ENCODE measurements at regions not wholly inside any gene's neighbourhood (a gene's known extent, or its start where the extent isn't known, plus 50 kb on each side); places are given as distances from the start of the nearest gene placed in this dataset.
"Not testable (repeated sequence)": the region's sequence is repeated elsewhere in the genome, so short reads cannot be mapped to it uniquely, and the experiment has no call there.

DNA sequence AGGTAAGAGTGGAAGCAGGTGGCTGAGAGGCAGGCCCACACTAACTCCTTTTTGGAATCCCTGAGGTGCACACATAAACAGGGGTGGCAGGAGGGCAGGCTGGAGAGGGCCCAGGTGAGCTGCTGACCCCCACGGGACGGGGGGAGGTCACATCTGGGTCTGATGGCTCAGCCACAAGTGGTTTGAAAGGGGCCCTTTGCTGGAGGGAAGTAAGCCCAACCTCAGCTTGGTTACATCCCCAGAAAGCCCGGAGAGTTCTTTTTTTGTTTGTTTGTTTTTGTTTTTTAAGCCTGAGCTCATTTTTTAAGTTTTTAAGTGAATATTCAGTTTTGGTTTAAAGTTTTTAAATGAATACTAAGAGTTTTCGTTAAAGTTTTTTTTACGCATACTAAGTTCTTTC, 72.8 kb upstream of the CUX1 start:
- no peak overlapping the region for H3K4me3 ChIP-seq (ENCODE audit: low read length)

DNA sequence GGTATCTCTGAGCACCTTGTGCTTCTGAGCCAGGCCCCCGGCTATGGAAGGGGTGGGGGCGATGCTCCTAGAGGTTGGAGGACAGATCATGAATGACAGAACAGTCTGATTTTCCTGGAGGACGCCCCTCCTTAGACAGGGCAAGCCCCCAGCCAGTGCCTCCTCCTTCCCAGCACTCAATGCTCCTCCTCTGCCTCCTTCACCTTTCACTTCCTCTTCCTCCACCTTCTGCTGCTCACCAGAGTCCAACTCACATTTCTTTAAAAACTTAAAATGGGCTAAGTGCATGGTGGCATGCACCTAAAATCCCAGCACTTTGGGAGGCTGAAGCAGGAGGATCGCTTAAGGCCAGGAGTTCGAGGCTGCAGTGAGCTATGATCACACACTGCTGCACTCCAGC, 71.1 kb upstream of the CUX1 start:
- TF ChIP-seq ZNF274 (IDR thresholded peaks at IDR 0.05; ENCODE audit: low read depth, low read length): no peak
- no peak overlapping the region; the same call in 1 of the 2 replicates for H3K4me3 ChIP-seq (ENCODE audit: low read length)

More for the DNA sequence above, 72.8 kb upstream of the CUX1 start:
- no peak for TF ChIP-seq ZNF274 (IDR thresholded peaks at IDR 0.05; ENCODE audit: low read depth, low read length)

DNA sequence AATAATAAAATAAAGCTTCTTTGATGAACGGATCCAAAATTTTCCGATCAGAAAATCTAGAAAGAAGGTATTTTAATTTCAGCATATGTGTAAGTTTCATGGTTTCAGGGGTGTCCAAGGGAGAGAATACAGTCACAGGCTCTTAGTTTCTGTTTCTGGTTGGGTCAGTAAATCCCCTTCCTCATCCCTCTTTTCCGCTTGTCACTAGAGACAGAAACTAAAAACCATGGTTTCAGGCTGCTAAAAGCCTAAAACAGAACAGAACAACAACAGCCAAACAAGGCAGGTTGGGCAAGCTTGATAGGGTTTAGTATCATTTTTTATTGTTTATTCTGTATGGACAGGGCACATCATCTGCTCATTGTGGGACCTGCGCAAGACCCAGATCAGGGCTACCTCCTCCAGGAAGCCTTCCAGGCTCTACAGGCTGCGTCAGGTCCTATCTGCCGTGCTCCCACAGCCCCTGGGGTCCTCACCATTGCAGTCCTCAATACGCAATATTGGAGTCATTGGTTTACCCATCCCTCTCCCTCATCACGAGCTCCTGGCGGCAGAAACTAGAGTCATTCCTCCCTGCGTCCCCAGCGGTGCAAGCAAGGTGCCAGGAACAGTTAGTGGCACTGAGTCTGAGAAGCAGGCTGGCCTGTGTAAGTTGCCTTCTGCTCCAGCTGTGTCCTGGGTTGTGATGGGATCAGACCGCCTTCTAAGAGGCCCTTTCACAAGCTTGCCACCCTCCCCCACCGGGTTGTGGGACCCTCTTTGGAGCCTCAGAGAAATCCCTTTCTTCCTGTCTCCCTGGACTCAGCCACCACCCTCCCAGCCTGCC, 70.2 kb upstream of the CUX1 start:
- no peak overlapping the region for H3K4me3 ChIP-seq (ENCODE audit: low read length)
- TF ChIP-seq ZNF274 (IDR thresholded peaks at IDR 0.05; ENCODE audit: low read depth, low read length): no peak

DNA sequence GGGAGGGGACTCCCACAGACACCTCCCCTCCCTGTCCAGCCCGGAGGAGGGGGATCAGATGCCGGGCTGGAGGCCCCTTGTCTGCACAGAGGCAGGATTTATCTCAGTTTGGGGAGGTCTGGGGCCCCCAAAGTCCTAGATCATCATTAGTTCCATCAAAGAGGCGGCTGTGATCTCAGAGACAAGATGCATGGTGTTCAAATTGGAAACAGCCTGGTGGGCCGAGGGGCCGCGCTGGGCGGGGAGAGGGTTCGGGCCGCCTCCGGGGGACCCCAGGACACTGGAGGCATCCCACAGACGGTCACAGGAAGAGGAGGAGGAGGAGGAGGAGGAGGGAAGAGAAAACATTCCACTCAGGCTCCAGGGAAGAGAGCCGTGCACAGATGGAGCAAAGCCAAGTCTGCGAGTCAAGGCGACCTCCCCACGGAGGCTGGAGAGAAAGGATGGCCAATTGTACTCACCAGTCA, 69.5 kb upstream of the CUX1 start:
- TF ChIP-seq ZNF274 (IDR thresholded peaks at IDR 0.05; ENCODE audit: low read depth, low read length): no peak

DNA sequence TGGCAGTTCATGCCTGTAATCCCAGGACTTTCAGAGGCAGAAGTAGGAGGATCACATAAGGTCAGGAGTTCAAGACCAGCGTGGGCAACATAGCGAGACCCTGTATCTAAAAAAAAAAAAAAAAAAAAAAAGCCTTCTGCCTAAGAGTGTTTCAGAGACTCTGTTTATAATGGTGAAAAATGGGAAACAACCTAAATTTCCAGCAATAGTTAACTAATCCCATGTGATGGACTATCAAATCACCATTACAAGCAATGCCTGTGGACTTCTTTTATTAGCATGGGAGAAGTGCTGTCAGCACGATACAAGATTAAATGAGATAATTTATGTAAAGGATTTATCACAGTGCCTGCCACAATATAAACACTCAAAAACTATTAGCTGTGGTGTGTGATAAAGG, 67.5 kb upstream of the CUX1 start:
- no peak overlapping the region for H3K4me3 ChIP-seq (ENCODE audit: low read length)
- no peak for TF ChIP-seq ZNF274 (IDR thresholded peaks at IDR 0.05; ENCODE audit: low read depth, low read length)

More for the DNA sequence above, 69.5 kb upstream of the CUX1 start:
- no peak overlapping the region for H3K4me3 ChIP-seq (ENCODE audit: low read length)

DNA sequence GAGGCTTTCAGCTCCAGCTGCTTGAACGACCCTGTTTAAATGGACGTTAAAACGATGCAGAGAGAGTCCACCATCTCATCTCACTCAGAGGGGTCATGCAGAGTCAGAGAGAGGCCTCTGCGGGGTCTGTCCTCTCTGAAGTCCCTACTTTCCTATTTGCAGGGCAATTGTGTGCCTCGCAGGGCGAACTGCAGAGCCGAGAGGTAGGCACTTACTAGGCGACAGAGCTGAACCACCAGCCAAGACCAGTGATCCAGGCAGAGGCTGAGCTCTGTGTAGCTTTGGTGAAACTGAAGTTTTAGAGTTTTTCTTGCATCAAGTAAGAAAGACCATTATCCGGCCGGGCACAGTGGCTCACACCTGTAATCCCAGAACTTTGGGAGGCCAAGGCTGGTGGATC, 64.1 kb upstream of the CUX1 start:
- no peak overlapping the region for H3K4me3 ChIP-seq (ENCODE audit: low read length)
- no peak for TF ChIP-seq ZNF274 (IDR thresholded peaks at IDR 0.05; ENCODE audit: low read depth, low read length)

DNA sequence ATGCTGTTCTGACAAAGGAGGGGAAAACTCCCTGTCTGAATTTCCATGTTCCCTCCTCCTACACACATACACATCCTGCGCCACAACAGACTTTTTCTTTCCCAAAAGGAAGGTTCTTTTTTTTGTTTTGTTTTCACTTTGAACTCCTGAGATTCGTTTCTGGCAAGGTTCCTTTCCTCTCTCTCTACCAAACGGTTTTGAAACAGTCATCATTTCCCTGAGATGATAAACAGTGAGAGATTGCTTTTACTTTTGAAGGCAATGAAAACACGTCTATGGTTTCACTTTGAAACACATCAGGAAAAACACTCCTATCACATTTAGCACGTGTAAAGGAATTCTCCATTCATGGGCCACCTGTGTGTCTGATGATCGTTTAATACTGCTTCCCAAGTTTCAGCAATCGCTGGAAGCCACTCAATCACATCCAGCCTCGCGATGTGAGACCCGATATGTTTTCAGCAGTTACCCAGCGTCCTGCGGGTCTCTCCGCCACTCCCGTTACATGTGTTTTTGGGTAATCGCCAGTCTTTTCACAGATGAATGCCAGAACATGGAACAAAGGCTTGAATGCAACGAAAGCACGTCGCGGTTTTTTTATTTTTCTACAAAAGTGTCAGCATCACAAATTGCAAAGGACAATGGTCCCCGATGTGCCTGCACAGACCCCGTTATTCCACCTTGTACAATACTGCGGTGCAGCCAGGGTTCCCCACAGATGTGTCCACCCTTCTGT, 62.8 kb upstream of the CUX1 start:
- peak overlapping the region; percentile 52 for H3K4me3 ChIP-seq (ENCODE audit: low read length)
- TF ChIP-seq ZNF274 (IDR thresholded peaks at IDR 0.05; ENCODE audit: low read depth, low read length): no peak

DNA sequence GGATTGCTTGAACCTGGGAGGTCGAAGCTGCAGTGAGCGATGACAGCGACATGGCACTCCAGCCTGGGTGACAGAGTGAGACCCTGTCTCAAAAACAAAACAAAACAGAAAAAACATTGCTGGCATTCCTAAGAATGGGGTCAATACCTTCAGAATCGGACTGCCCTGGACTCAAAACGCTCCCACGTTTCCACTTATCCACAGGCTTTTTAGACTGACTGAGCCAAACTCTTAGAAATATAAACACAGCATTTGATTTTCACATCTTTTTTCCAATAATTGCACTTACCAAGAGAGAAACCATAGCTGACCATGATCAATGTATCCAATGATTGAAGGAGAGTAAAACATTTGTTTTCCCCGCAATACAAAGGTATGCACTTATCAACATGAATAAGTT, 59.5 kb upstream of the CUX1 start:
- no peak for TF ChIP-seq ZNF274 (IDR thresholded peaks at IDR 0.05; ENCODE audit: low read depth, low read length)
- no peak overlapping the region for H3K4me3 ChIP-seq (ENCODE audit: low read length)

DNA sequence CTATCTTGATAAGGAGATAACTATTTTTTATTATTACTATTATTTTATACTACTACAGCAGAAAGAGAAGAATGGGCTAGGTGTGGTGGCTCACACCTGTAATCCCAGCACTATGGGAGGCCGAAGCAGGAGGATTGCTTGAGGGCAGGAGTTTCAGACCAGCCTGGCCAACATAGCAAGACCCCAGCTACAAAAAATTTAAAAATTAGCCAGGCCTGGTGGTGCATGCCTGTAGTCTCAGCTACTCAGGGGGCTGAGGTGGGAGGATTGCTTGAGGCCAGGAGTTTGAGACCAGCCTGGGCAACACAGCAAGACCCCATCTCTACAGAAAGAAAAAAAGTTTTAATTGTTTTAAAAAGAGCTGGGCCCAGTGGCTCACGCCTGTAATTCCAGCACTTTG, 58.9 kb upstream of the CUX1 start:
- not testable (repeated sequence) for H3K4me3 ChIP-seq (ENCODE audit: low read length)

DNA sequence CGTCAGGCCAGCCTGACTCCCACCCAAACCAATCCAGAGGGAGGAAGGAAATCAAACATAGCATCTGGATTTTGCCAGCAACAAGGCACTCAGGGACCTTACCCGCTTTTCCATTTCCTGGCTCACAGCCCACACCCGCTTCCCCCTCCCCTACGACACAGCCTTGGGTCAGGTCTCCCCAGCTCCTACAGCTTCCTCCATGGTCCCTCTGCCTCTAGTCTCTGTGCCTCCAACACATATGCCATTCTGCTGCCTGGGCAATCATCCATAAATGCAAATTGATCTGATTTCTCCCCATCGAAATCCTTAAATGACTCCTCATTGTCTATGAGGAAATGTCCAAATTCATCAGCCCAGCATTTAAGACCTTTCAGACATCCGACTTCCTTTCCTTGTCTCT, 53.2 kb upstream of the CUX1 start:
- no peak overlapping the region for H3K4me3 ChIP-seq (ENCODE audit: low read length)
- no peak for TF ChIP-seq ZNF274 (IDR thresholded peaks at IDR 0.05; ENCODE audit: low read depth, low read length)

DNA sequence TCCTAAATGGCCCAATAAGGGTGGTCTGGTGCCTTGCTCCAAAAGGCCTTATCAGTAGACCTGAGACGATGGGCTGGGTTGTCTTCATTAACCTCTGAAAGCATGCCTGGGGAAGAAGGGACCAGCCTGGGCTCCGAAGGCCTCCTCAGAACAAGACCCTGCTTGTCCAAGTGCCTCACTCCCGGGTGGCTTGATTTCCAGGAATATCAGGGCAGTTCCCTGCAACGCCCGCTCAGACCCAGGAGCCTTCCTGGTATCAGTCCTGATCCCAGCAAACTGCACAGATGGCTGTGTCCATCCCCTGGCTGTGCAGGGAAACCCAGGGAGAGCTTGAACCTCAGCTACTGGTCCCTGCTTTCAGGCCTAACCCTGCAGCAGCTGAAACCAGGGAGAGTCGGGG, 49.9 kb upstream of the CUX1 start:
- TF ChIP-seq ZNF274 (IDR thresholded peaks at IDR 0.05; ENCODE audit: low read depth, low read length): no peak
- no peak overlapping the region for H3K4me3 ChIP-seq (ENCODE audit: low read length)

Measured in GM08714 (cell line).